ENCODE measurements at regions not wholly inside any gene's neighbourhood (a gene's known extent, or its start where the extent isn't known, plus 50 kb on each side); places are given as distances from the start of the nearest gene placed in this dataset.
"Not testable (repeated sequence)": the region's sequence is repeated elsewhere in the genome, so short reads cannot be mapped to it uniquely, and the experiment has no call there.

DNA sequence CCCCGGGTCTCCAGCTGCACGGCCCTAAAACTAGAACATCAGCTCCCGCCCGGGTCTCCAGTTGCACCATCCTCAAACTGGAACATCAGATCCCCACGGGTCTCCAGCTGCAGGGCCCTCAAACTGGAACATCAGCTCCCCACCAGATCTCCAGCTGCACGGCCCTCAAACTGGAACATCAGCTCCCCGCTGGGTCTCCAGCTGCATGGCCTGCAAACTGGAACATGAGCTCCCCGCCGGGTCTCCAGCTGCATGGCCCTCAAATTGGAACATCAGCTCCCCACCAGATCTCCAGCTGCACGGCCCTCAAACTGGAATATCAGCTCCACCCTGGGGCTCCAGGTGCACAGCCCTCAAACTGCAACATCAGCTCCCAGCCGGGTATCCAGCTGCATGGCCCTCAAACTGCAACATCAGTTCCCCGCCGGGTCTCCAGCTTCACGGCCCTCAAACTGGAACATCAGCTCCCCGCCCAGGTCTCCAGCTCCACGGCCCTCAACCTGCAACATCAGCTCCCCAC, 93.5 kb upstream of the LPCAT1 start:
- H3K36me3 Mint-ChIP-seq (ENCODE audit: low read depth) = peaks cover 21% of the 10 kb centered on the region
- H3K9me3 Mint-ChIP-seq (ENCODE audit: low read depth); H3K4me3 Mint-ChIP-seq; H3K4me1 Mint-ChIP-seq; POLR2A ChIA-PET; ATAC-seq; H3K27me3 Mint-ChIP-seq; intact Hi-C loops (cut with DNase I, micrococcal nuclease); DNase-seq; H3K27ac Mint-ChIP-seq: not testable (repeated sequence)
- CTCF ChIA-PET = interaction anchor here (0.6 to 1.1 kb wide), 3 partner anchors 28 to 128 kb away, joined by 3 read pairs; no protein-coding TSS in a partner anchor

DNA sequence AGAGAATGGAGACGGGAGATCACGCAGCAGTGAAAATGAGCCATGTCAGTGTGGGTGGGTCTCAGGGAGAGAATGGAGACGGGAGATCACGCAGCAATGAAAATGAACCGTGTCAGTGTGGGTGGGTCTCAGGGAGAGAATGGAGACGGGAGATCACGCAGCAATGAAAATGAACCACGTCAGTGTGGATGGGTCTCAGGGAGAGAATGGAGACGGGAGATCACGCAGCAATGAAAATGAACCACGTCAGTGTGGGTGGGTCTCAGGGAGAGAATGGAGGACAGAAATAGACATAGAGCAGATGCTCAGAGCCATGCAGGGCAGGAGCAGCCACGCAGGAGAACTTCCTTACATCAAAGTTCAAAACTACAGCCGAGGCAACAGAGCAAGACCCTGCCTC, 89.8 kb upstream of the LPCAT1 start:
- H3K27me3 Mint-ChIP-seq; H3K4me1 Mint-ChIP-seq; CTCF ChIA-PET; intact Hi-C loops (cut with DNase I, micrococcal nuclease); H3K4me3 Mint-ChIP-seq; POLR2A ChIA-PET; H3K27ac Mint-ChIP-seq; DNase-seq; H3K9me3 Mint-ChIP-seq (ENCODE audit: low read depth); ATAC-seq: not testable (repeated sequence)
- peaks cover 17% of the 10 kb centered on the region for H3K36me3 Mint-ChIP-seq (ENCODE audit: low read depth)

DNA sequence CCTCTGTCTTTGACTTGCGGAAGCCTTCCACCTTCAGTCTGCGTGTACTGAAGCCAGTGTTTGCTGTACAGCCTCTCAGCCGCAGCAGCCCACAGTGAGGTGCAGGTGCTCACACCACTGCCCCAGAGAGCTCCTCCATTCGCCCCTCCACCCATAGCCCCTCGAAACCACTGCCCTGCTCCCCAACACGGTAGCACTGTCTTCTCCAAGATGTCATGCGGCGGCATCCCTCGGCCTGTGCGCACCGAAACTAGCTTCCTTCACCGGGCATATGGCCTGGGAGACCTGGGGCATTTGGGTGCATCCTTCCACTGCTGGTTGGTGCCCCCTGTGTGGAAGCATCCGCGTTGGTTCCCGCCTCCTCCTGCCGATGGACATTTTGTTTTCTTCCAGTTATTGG, 86.8 kb upstream of the LPCAT1 start:
- DNase-seq; H3K4me3 Mint-ChIP-seq; H3K27me3 Mint-ChIP-seq; CTCF ChIA-PET; ATAC-seq; intact Hi-C loops (cut with DNase I, micrococcal nuclease); H3K9me3 Mint-ChIP-seq (ENCODE audit: low read depth); H3K27ac Mint-ChIP-seq: not testable (repeated sequence)
- Mint-ChIP-seq H3K36me3 (ENCODE audit: low read depth) (peaks cover 13% of the 10 kb centered on the region), H3K4me1 (peaks cover 20% of the 10 kb centered on the region)
- POLR2A ChIA-PET = interaction anchor here (0.6 kb wide), 1 partner anchor 11 kb away, joined by 4 read pairs; no protein-coding TSS in a partner anchor

DNA sequence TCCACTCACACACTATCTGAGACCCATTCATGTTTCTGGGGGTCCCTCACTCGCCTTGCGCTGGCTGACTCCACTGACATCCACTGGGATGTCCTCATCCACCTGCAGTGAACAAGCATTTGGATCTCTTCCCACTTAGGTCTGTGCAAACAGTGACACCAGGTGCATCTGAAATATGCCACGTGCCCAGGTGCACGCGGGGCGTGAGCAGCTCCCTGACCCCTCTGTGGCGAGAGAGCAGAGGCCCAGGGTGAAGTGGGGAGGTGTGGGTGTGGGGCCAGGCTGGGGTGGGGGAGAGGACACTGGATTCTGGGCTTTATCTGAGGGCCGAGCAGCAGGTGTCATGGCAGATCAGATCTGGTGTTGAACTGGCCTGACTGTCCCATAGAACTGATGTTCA, 85.4 kb upstream of the LPCAT1 start:
- H3K9me3 Mint-ChIP-seq (ENCODE audit: low read depth); H3K4me3 Mint-ChIP-seq; H3K27ac Mint-ChIP-seq; ATAC-seq; intact Hi-C loops (cut with DNase I, micrococcal nuclease); POLR2A ChIA-PET; CTCF ChIA-PET; H3K27me3 Mint-ChIP-seq; DNase-seq: not testable (repeated sequence)
- peaks cover 12% of the 10 kb centered on the region for H3K36me3 Mint-ChIP-seq (ENCODE audit: low read depth)
- peaks cover 20% of the 10 kb centered on the region for H3K4me1 Mint-ChIP-seq

DNA sequence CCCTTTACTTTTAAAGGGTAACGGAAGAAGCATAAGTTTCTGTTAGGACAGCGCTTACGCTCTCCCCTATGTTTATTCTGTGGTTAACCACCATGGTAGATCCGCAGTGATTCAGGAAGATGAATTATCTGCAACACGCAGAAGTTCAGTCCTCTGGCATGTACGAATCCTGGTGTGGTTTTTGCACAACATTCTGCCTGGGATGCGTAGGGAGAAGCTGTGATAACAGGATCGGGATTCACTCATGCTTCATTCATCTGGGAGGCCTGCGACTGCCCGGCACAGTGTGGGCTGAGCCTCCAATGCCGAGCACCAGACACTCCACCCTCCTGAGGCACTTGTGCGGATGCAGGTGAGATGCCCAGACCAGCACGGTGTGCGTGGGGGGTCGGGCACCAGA, 84.6 kb upstream of the LPCAT1 start:
- H3K9me3 Mint-ChIP-seq (ENCODE audit: low read depth); H3K27ac Mint-ChIP-seq; POLR2A ChIA-PET; H3K4me3 Mint-ChIP-seq; H3K27me3 Mint-ChIP-seq; intact Hi-C loops (cut with DNase I, micrococcal nuclease); CTCF ChIA-PET; H3K36me3 Mint-ChIP-seq (ENCODE audit: low read depth); DNase-seq: not testable (repeated sequence)
- peaks cover 20% of the 10 kb centered on the region for H3K4me1 Mint-ChIP-seq
- peak; percentile 76 for ATAC-seq

DNA sequence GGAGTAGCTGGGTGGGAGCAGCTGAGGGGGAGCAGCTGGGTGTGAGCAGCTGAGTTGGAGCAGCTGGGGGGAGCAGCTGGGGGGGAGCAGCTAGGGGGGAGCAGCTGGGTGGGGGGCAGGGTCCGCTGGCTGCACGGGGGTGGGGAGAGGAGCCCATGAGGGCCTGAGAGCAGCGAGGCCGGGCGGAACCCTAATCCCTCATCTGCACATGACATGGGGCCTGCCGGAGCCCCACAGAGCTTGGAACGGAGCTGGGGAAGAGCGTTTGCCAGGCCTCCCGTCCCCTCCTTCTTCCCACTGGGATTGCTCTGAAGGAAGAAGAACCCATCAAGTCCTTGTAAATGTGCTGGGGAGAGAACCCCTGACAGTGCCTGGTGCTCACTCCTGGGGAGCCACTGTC, 83.2 kb upstream of the LPCAT1 start:
- H3K4me1 Mint-ChIP-seq = peaks cover 20% of the 10 kb centered on the region
- ATAC-seq; H3K4me3 Mint-ChIP-seq; H3K27me3 Mint-ChIP-seq; CTCF ChIA-PET; H3K27ac Mint-ChIP-seq; H3K9me3 Mint-ChIP-seq (ENCODE audit: low read depth); intact Hi-C loops (cut with DNase I, micrococcal nuclease); DNase-seq; POLR2A ChIA-PET; H3K36me3 Mint-ChIP-seq (ENCODE audit: low read depth): not testable (repeated sequence)

DNA sequence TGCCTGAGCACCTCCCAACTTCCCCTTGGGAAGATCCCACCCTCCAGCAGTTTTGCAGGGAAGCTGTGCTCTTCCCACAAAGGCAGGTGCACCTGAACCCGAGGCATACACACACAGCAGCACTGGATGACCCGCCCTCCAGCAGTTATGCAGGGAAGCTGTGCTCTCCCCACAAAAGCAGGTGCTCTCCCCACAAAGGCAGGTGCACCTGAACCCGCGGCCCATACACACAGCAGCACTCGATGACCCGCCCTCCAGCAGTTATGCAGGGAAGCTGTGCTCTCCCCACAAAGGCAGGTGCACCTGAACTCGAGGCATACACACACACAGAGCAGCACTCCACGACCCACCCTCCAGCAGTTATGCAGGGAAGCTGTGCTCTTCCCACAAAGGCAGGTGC, 80.2 kb upstream of the LPCAT1 start:
- H3K27me3 Mint-ChIP-seq; CTCF ChIA-PET; H3K27ac Mint-ChIP-seq; H3K9me3 Mint-ChIP-seq (ENCODE audit: low read depth); intact Hi-C loops (cut with DNase I, micrococcal nuclease); POLR2A ChIA-PET; H3K36me3 Mint-ChIP-seq (ENCODE audit: low read depth); DNase-seq; H3K4me3 Mint-ChIP-seq; ATAC-seq: not testable (repeated sequence)
- H3K4me1 Mint-ChIP-seq = peaks cover 24% of the 10 kb centered on the region

DNA sequence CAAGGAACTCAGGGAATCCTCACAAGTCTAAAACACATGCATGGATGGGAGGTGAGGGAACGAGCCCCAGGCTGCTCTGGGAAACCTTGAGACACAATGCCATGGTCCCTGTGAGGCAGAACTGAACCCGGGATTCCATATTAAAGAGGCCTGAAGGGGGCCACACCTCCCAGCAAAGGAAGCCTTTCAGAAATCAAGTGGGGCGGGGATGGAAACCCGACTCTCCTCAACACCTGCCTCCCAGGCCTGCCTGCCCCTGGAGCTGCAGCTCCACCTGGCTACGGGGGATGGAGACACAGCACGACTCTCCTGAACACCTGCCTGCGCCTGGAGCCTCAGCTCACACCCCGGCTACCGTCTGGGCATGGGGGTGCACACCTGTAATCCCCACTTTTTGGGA, 77.8 kb upstream of the LPCAT1 start:
- DNase-seq (peak; percentile 32), ATAC-seq (peak; percentile 12)
- intact Hi-C loops (cut with DNase I, micrococcal nuclease); H3K9me3 Mint-ChIP-seq (ENCODE audit: low read depth); H3K4me3 Mint-ChIP-seq; POLR2A ChIA-PET; H3K27ac Mint-ChIP-seq; H3K36me3 Mint-ChIP-seq (ENCODE audit: low read depth); H3K27me3 Mint-ChIP-seq: not testable (repeated sequence)
- peaks cover 14% of the 10 kb centered on the region for H3K4me1 Mint-ChIP-seq
- CTCF ChIA-PET = interaction anchor here (1.4 kb wide), 1 partner anchor 221 kb away, joined by 3 read pairs; no protein-coding TSS in a partner anchor

DNA sequence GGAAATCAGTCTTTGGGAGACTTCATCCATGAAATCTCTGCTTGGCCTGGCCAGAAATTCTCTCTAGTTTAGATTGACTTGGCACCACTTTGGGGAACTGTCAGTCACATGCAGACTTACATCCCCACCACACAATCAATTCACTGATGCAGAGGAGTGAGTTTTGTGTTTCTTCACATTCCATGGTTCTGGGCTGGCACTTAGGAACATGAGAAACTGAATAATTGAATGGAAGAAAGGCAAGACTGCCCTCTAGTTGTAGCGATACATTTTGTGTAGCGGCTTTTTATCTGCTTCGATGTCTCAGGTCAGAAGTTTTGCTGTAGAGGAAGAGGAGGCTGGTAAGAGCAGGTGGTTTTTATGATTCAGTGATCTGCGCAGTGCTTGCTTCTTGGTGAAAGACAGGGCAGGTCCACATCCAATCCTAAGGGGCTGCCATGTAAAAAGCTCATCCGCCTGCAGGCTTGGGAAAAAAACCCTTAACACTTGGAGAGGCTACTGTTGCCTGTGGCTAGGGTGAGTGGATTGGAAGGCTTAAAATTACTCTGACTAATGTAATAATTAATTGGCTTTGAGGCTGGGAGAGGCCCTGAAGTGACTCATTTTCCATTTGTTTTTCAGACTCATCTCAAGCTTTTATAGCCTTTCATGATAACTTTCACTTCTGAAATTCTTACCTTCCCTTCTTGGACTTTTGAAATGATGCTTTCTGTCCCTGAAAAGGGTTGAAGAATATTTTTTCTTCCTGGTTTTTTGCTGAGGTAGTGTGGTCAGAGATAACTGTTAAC, 75.4 kb upstream of the LPCAT1 start:
- H3K36me3 Mint-ChIP-seq (ENCODE audit: low read depth); intact Hi-C loops (cut with DNase I, micrococcal nuclease); DNase-seq; H3K9me3 Mint-ChIP-seq (ENCODE audit: low read depth); H3K4me3 Mint-ChIP-seq; POLR2A ChIA-PET; H3K27me3 Mint-ChIP-seq: not testable (repeated sequence)
- Mint-ChIP-seq H3K4me1 (peaks cover 14% of the 10 kb centered on the region), H3K27ac (peak overlapping the region; percentile 70)
- peak; percentile 72 for ATAC-seq
- CTCF ChIA-PET = interaction anchor here (0.6 kb wide), 1 partner anchor 605 kb away, joined by 3 read pairs; no protein-coding TSS in a partner anchor

DNA sequence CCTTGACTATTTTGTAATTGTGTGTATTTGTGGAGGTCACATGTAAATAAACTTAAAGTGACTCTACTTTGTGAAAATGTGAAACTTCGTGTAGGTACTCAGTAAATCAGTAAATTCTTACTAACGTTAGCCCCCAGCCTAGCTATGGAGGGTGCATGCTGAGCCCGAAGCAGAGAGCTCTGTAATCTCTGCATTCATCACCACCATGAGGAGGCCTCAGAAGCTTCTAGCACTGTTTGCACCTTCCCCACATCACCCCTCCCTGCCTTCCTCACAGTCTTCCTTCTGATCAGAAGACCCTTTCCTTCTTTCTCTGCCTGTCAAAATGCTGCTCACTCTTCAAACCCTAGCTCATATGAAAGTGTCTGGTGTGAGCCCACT, 73.3 kb upstream of the LPCAT1 start:
- H3K4me3 Mint-ChIP-seq; H3K9me3 Mint-ChIP-seq (ENCODE audit: low read depth); ATAC-seq; H3K36me3 Mint-ChIP-seq (ENCODE audit: low read depth); DNase-seq; H3K27me3 Mint-ChIP-seq; intact Hi-C loops (cut with DNase I, micrococcal nuclease); POLR2A ChIA-PET; CTCF ChIA-PET; H3K27ac Mint-ChIP-seq: not testable (repeated sequence)
- peaks cover 17% of the 10 kb centered on the region for H3K4me1 Mint-ChIP-seq

DNA sequence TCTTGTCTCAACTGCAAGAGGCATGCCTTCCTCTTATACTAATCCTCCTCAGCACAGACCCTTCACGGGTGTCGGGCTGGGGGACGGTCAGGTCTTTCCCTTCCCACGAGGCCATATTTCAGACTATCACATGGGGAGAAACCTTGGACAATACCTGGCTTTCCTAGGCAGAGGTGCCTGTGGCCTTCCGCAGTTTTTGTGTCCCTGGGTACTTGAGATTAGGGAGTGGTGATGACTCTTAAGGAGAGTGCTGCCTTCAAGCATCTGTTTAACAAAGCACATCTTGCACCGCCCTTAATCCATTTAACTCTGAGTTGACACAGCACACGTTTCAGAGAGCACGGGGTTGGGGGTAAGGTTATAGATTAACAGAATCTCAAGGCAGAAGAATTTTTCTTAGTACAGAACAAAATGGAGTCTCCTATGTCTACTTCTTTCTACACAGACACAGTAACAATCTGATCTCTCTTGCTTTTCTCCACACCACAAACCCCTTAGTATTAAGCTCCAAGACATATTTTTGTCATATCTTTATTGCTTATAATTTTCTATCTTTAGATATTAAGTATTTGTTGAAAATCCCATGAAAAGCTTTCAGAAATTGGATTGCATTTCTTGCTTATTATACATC, 72.8 kb upstream of the LPCAT1 start:
- peaks cover 17% of the 10 kb centered on the region for H3K4me1 Mint-ChIP-seq
- H3K27me3 Mint-ChIP-seq; DNase-seq; H3K36me3 Mint-ChIP-seq (ENCODE audit: low read depth); H3K27ac Mint-ChIP-seq; intact Hi-C loops (cut with DNase I, micrococcal nuclease); CTCF ChIA-PET; H3K9me3 Mint-ChIP-seq (ENCODE audit: low read depth); ATAC-seq; H3K4me3 Mint-ChIP-seq: not testable (repeated sequence)
- POLR2A ChIA-PET = interaction anchor here (0.6 kb wide), 1 partner anchor 269 kb away, joined by 3 read pairs; no protein-coding TSS in a partner anchor

Data from activated CD4-positive, alpha-beta T cell treated with anti-CD3 and anti-CD28 coated beads for 36 hours (primary cell).